K562 (cell line): ENCODE measurements at regions not wholly inside any gene's neighbourhood (a gene's known extent, or its start where the extent isn't known, plus 50 kb on each side); places are given as distances from the start of the nearest gene placed in this dataset.

Source experiments
- ATAC-seq: fragments of 200-7000 bp; cut with Tn5 transposase; 3 replicates; pipeline ENCODE4 v1.9.1; 2020; ENCODE audit warnings: moderate library complexity
- BruUV-seq: library from RNA; stranded (reverse); fragments of 400-500 nt; replicated peaks from 2 replicates; lab custom pipeline; 2021; lab: Mats Ljungman, UMichigan
- CTCF ChIA-PET: fragments of 300-600 bp; formaldehyde crosslinking; extraction: SDS; loops from one replicate; lab custom pipeline; 2021; ENCODE audit warnings: low intra/inter-chr PET ratio; lab: Yijun Ruan, JAX
- POLR2A ChIA-PET: fragments of 300-600, 350-650 bp; sonication (Branson Sonifier 250); formaldehyde crosslinking; extraction: SDS; loops from one replicate; lab custom pipeline; 2021; ENCODE audit warnings: antibody characterized with exemption, inconsistent platforms; lab: Yijun Ruan, JAX
- DNase-seq, 4 experiments: peaks; one replicate each; pipeline versions ENCODE4 v3.0.0 to v3.0.0-alpha.2; 2011 to 2018; ENCODE audit warnings: low spot score in 3 of 4, mixed read lengths in 3 of 4; ENCODE audit errors: extremely low read depth in 1 of 4
- FAIRE-seq: peaks from 2 replicates; lab custom pipeline; 2011; peaks lifted over from hg19 to GRCh38; lab: Jason Lieb, UNC
- H2AFZ ChIP-seq: 2 replicates; pipeline ENCODE4 v1.6.0; 2011; ENCODE audit warnings: low read depth, low read length, control low read depth, inconsistent platforms
- H3K27ac ChIP-seq: fragments of 200-600 bp; 3 replicates; pipeline ENCODE4 v1.8.0; 2011; ENCODE audit warnings: low read depth, mild to moderate bottlenecking, control low read depth, inconsistent platforms, low read length, moderate library complexity, mixed read lengths; ENCODE audit errors: extremely low read depth
- H3K27me3 ChIP-seq, 2 experiments: fragments of 300-600 bp in 1 of 2; 2 replicates in 1 of 2; 3 replicates in 1 of 2; pipeline versions ENCODE4 v1.6.0 to v1.8.0; 2011; ENCODE audit warnings: inconsistent platforms in 2 of 2, low read length in 2 of 2, mild to moderate bottlenecking in 1 of 2, mixed read lengths in 1 of 2, moderate library complexity in 1 of 2; ENCODE audit not compliant: control insufficient read depth in 2 of 2, insufficient read depth in 2 of 2
- H3K36me3 ChIP-seq: fragments of 300-600 bp; 3 replicates; pipeline ENCODE4 v1.8.0; 2011; ENCODE audit warnings: mild to moderate bottlenecking, low read length, inconsistent platforms; ENCODE audit not compliant: control insufficient read depth, insufficient read depth
- H3K4me1 ChIP-seq, 2 experiments: fragments of 200-600 bp in 1 of 2; replicated peaks in 1 of 2; 2 replicates in 1 of 2; 3 replicates in 1 of 2; pipeline versions ENCODE4 v1.5.1 to v1.8.0; 2011; ENCODE audit warnings: inconsistent platforms in 2 of 2, low read length in 2 of 2, mild to moderate bottlenecking in 1 of 2, mixed read lengths in 1 of 2, moderate library complexity in 1 of 2; ENCODE audit not compliant: control insufficient read depth in 2 of 2, insufficient read depth in 2 of 2
- H3K4me2 ChIP-seq: 2 replicates; pipeline ENCODE4 v1.6.1; 2011; ENCODE audit warnings: low read length, control low read depth, inconsistent platforms, mixed read lengths; ENCODE audit not compliant: insufficient read depth
- H3K4me3 ChIP-seq: fragments of 200-600 bp; sonication (generic), shearing (Covaris generic); 2 replicates; pipeline ENCODE4 v1.5.1; 2016; ENCODE audit warnings: control low read depth, inconsistent platforms
- H3K79me2 ChIP-seq: fragments of 200-600 bp; 3 replicates; pipeline ENCODE4 v1.8.0; 2011; ENCODE audit warnings: low read length, inconsistent platforms; ENCODE audit not compliant: control insufficient read depth, insufficient read depth
- H3K9ac ChIP-seq, 2 experiments: 2 replicates each; pipeline versions ENCODE4 v1.6.0 to v1.6.1; 2011; ENCODE audit warnings: low read depth in 2 of 2, low read length in 2 of 2, control low read depth in 1 of 2, inconsistent platforms in 1 of 2, mild to moderate bottlenecking in 1 of 2, mixed read lengths in 1 of 2; ENCODE audit not compliant: insufficient read depth in 1 of 2
- H3K9me1 ChIP-seq: one replicate; pipeline ENCODE4 v1.6.0; 2011; ENCODE audit warnings: inconsistent platforms, mild to moderate bottlenecking, low read length, moderate library complexity; ENCODE audit not compliant: control insufficient read depth, insufficient read depth
- H3K9me3 ChIP-seq: replicated peaks from 2 replicates; pipeline ENCODE4 v1.5.1; 2011; ENCODE audit warnings: low read depth, low read length, inconsistent platforms; ENCODE audit not compliant: control insufficient read depth, insufficient read depth
- H4K20me1 ChIP-seq: replicated peaks from 2 replicates; pipeline ENCODE4 v1.6.1; 2011; ENCODE audit warnings: low read length, inconsistent platforms, mixed read lengths; ENCODE audit not compliant: control insufficient read depth, insufficient read depth
- BDP1 ChIP-seq: IDR thresholded peaks from 3 replicates; pipeline ENCODE4 v1.6.1; 2011; ENCODE audit not compliant: insufficient read length, insufficient read depth
- CEBPB ChIP-seq: fragments of 450-650 bp; IDR thresholded peaks from 2 replicates; pipeline ENCODE4 v1.6.1; 2016; ENCODE audit warnings: missing genetic modification characterization, missing compliant biosample characterization
- KLF1 ChIP-seq: fragments of 450-650 bp; IDR thresholded peaks from 2 replicates; pipeline ENCODE4 v1.6.1; 2016; ENCODE audit warnings: missing genetic modification characterization, missing compliant biosample characterization
- PML ChIP-seq: IDR thresholded peaks from 2 replicates; pipeline ENCODE4 v1.6.1; 2012; ENCODE audit warnings: low read length, inconsistent platforms
- PTRF ChIP-seq: fragments of 450-650 bp; IDR thresholded peaks from 2 replicates; pipeline ENCODE4 v1.6.1; 2016; ENCODE audit warnings: mild to moderate bottlenecking, missing genetic modification characterization, missing compliant biosample characterization
- XRCC3 ChIP-seq: fragments of 450-650 bp; IDR thresholded peaks from 2 replicates; pipeline ENCODE4 v1.6.1; 2017; ENCODE audit warnings: mild to moderate bottlenecking, moderate library complexity
- ZNF764 ChIP-seq: fragments of 250-450 bp; sonication (Bioruptor Pico); IDR thresholded peaks from 2 replicates; pipeline ENCODE4 v1.4.0; 2020; ENCODE audit warnings: low read depth, mild to moderate bottlenecking, moderate library complexity
- WGBS: fragments of 100-300 bp; shearing (Covaris generic); methylation state at CpG from one replicate; pipeline ENCODE4 v1.1.6; 2016; ENCODE audit warnings: low coverage, mixed read lengths; ENCODE audit not compliant: insufficient coverage; ENCODE audit errors: missing lambda C conversion rate; 5-methylcytosine and 5-hydroxymethylcytosine counted together
- in situ Hi-C: fragments of 300-500 bp; cut with MboI; formaldehyde crosslinking; loops from 4 replicates; pipeline ENCODE4 v1.15.0; 2018; ENCODE audit warnings: inconsistent platforms, mixed read lengths
- intact Hi-C: fragments of 100-400 bp; cut with micrococcal nuclease; formaldehyde crosslinking; loops from 2 replicates; pipeline ENCODE4 v1.14.2; 2022
- TF ChIP-seq, protein P1 (sequence below): fragments of 450-650 bp; IDR thresholded peaks from 2 replicates; pipeline ENCODE4 v1.6.1; 2016; ENCODE audit warnings: missing biosample characterization, missing genetic modification characterization
- TF ChIP-seq, protein P2 (sequence below): sonication (generic); formaldehyde crosslinking; IDR thresholded peaks from 2 replicates; pipeline ENCODE4 v1.8.1; 2023; ENCODE audit warnings: mild to moderate bottlenecking, missing genetic modification reagents

GRCh38 chr2:38433607-38433975, 56.5 kb upstream of the ATL2 start:
- H3K9ac ChIP-seq: no peak overlapping the region
- no peak for ATAC-seq
- CTCF ChIA-PET: no interaction called here
- 19% methylated on average over 1 of the region's 1 CpG for WGBS
- BruUV-seq: no TSS peak
- H3K9me1 ChIP-seq: no peaks in the 10 kb centered on the region
- H3K4me2 ChIP-seq: no peak overlapping the region
- no peak overlapping the region for H3K27ac ChIP-seq
- H2AFZ ChIP-seq: no peak overlapping the region
- intact Hi-C loops (no loop called here), in situ Hi-C loops (no loop called here)
- H3K79me2 ChIP-seq: no peaks in the 10 kb centered on the region
- no peaks in the 10 kb centered on the region for H3K9me3 ChIP-seq
- no peak for DNase-seq
- peaks cover 4 to 31% of the 10 kb centered on the region in 2 experiments for H3K27me3 ChIP-seq
- POLR2A ChIA-PET: no interaction called here
- H3K4me1 ChIP-seq: no peaks in the 10 kb centered on the region; a peak in 1 of 5 replicates
- no peaks in the 10 kb centered on the region for H4K20me1 ChIP-seq
- FAIRE-seq: no peak
- TF ChIP-seq PTRF (no peak), XRCC3 (no peak), CEBPB (tag) (no peak), BDP1 (no peak), ZNF764 (CRISPR knock-in tag) (no peak), PML (no peak), KLF1 (tag) (no peak)
- TF ChIP-seq, protein P1, sequence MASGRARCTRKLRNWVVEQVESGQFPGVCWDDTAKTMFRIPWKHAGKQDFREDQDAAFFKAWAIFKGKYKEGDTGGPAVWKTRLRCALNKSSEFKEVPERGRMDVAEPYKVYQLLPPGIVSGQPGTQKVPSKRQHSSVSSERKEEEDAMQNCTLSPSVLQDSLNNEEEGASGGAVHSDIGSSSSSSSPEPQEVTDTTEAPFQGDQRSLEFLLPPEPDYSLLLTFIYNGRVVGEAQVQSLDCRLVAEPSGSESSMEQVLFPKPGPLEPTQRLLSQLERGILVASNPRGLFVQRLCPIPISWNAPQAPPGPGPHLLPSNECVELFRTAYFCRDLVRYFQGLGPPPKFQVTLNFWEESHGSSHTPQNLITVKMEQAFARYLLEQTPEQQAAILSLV (tag): no peak
- TF ChIP-seq, protein P2, sequence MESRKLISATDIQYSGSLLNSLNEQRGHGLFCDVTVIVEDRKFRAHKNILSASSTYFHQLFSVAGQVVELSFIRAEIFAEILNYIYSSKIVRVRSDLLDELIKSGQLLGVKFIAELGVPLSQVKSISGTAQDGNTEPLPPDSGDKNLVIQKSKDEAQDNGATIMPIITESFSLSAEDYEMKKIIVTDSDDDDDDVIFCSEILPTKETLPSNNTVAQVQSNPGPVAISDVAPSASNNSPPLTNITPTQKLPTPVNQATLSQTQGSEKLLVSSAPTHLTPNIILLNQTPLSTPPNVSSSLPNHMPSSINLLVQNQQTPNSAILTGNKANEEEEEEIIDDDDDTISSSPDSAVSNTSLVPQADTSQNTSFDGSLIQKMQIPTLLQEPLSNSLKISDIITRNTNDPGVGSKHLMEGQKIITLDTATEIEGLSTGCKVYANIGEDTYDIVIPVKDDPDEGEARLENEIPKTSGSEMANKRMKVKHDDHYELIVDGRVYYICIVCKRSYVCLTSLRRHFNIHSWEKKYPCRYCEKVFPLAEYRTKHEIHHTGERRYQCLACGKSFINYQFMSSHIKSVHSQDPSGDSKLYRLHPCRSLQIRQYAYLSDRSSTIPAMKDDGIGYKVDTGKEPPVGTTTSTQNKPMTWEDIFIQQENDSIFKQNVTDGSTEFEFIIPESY (CRISPR knock-in tag): no peak
- no peak overlapping the region for H3K4me3 ChIP-seq
- no peaks in the 10 kb centered on the region for H3K36me3 ChIP-seq
